ENCODE measurements at regions not wholly inside any gene's neighbourhood (a gene's known extent, or its start where the extent isn't known, plus 50 kb on each side); places are given as distances from the start of the nearest gene placed in this dataset.
"Not testable (repeated sequence)": the region's sequence is repeated elsewhere in the genome, so short reads cannot be mapped to it uniquely, and the experiment has no call there.

- TF ChIP-seq, protein P1, sequence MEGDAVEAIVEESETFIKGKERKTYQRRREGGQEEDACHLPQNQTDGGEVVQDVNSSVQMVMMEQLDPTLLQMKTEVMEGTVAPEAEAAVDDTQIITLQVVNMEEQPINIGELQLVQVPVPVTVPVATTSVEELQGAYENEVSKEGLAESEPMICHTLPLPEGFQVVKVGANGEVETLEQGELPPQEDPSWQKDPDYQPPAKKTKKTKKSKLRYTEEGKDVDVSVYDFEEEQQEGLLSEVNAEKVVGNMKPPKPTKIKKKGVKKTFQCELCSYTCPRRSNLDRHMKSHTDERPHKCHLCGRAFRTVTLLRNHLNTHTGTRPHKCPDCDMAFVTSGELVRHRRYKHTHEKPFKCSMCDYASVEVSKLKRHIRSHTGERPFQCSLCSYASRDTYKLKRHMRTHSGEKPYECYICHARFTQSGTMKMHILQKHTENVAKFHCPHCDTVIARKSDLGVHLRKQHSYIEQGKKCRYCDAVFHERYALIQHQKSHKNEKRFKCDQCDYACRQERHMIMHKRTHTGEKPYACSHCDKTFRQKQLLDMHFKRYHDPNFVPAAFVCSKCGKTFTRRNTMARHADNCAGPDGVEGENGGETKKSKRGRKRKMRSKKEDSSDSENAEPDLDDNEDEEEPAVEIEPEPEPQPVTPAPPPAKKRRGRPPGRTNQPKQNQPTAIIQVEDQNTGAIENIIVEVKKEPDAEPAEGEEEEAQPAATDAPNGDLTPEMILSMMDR (IDR thresholded peaks at IDR 0.05; ENCODE audit: extremely low read depth, missing control alignments) = no peak
- no peak for DNase-seq (ENCODE audit: low spot score)
Measured at GRCh38 chr7:86372262-86372661, 271.4 kb upstream of the GRM3 start.

- TF ChIP-seq, protein P1 (IDR thresholded peaks at IDR 0.05; ENCODE audit: extremely low read depth, missing control alignments) = no peak
- DNase-seq (ENCODE audit: low spot score) = no peak
Measured at GRCh38 chr7:86366946-86367345, 276.8 kb upstream of the GRM3 start.

DNA sequence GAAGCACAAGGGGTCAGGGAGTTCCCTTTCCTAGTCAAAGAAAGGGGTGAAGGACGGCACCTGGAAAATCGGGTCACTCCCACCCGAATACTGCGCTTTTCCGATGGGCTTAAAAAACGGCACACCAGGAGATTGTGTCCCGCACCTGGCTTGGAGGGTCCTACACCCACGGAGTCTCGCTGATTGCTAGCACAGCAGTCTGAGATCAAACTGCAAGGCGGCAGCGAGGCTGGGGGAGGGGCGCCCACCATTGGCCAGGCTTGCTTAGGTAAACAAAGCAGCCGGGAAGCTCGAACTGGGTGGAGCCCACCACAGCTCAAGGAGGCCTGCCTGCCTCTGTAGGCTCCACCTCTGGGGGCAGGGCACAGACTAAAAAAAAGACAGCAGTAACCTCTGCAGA is 303.3 kb upstream of the GRM3 start:
- DNase-seq (ENCODE audit: low spot score) = not testable (repeated sequence)

DNA sequence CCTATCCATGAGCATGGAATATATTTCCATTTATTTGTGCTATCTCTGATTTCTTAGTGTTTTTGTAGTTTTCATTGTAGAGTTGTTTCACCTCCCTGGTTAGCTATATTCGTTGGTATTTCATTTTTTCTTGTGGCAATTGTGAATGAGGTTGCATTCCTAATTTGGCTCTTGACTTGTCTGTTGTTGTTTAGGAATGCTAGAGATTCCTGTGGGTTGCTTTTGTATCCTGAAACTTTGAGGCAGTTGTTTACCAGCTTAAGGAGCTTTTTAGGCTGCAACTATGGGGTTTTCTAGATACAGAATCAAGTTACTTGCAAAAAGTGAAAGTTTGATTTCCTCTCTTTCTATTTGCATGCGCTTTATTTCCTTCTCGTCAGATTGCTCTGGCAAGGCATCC is 304.7 kb upstream of the GRM3 start:
- no peak for DNase-seq (ENCODE audit: low spot score)
- TF ChIP-seq, protein P1 (IDR thresholded peaks at IDR 0.05; ENCODE audit: extremely low read depth, missing control alignments) = no peak

- DNase-seq (ENCODE audit: low spot score) = no peak
- TF ChIP-seq, protein P1 (IDR thresholded peaks at IDR 0.05; ENCODE audit: extremely low read depth, missing control alignments) = no peak
Measured at GRCh38 chr7:86328801-86329433, 314.8 kb upstream of the GRM3 start.

DNA sequence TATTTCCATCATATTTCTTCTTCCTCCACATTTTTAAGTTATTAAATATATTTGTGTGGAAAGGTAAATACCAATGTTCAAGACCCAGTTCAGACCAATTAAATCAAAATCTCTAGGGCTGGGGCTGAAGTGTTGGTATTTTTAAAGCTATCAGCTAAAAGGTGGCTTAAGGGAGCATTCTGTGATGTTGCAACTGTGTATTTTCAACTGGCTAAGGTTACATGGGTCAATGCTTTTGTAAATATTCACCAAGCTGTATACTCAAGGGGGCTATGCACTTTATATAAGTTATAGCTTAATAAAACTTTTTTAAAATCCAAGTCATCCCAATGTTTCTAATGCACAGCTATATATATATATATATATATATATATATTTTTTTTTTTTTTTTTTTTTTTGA is 316.9 kb upstream of the GRM3 start:
- DNase-seq (ENCODE audit: low spot score) = no peak
- TF ChIP-seq, protein P1 (IDR thresholded peaks at IDR 0.05; ENCODE audit: extremely low read depth, missing control alignments) = no peak

DNA sequence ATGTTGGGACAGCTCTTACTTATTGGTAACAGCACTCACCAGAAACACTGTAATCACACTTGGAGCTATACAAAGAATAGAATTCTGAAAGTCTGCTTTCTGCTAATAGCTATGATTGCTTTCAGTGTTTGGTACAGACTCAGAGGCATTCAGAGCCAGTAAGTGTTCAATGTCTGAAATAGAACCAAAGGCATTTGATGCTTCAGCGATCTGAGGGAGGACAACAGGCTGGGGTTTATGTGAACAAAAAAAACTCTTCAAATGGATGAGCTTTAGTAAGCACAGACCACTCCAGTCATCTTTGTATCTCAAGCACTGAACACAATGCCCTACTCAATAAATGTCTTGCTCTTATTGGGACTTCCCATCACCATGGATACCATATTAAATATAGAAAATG is 322.8 kb upstream of the GRM3 start:
- DNase-seq (ENCODE audit: low spot score) = no peak
- TF ChIP-seq, protein P1 (IDR thresholded peaks at IDR 0.05; ENCODE audit: extremely low read depth, missing control alignments) = no peak

GRCh38 chr7:86320341-86320740 is 323.4 kb upstream of the GRM3 start:
- no peak for DNase-seq (ENCODE audit: low spot score)
- TF ChIP-seq, protein P1 (IDR thresholded peaks at IDR 0.05; ENCODE audit: extremely low read depth, missing control alignments) = no peak
